Endothelial cell of umbilical vein (primary cell): ENCODE measurements at regions not wholly inside any gene's neighbourhood (a gene's known extent, or its start where the extent isn't known, plus 50 kb on each side); places are given as distances from the start of the nearest gene placed in this dataset.

Source experiments
- BruUV-seq: library from RNA; stranded (reverse); fragments of 400-500 nt; replicated peaks from 2 replicates; lab custom pipeline; 2021; lab: Mats Ljungman, UMichigan
- CTCF ChIA-PET: fragments of 300-600, 350-600 bp; sonication (Branson Sonifier 250); formaldehyde crosslinking; loops from one replicate; lab custom pipeline; 2021; ENCODE audit warnings: antibody characterized with exemption, inconsistent platforms; lab: Charles Lee
- POLR2A ChIA-PET: fragments of 300-600, 350-600 bp; sonication (Branson Sonifier 250); formaldehyde crosslinking; loops from one replicate; lab custom pipeline; 2021; ENCODE audit warnings: antibody characterized with exemption, inconsistent platforms; lab: Charles Lee
- DNase-seq: peaks from one replicate; pipeline ENCODE4 v3.0.0-alpha.2; 2011; ENCODE audit warnings: low read depth, low spot score
- FAIRE-seq: peaks from 2 replicates; lab custom pipeline; 2011; peaks lifted over from hg19 to GRCh38; lab: Jason Lieb, UNC
- H2AFZ ChIP-seq: 2 replicates; pipeline ENCODE4 v1.6.0; 2012; ENCODE audit warnings: low read depth, low read length, control low read depth, inconsistent platforms
- H3K27ac ChIP-seq: 2 replicates; pipeline ENCODE4 v1.5.1; 2011; ENCODE audit warnings: low read depth, mild to moderate bottlenecking, control low read depth, low read length, moderate library complexity; ENCODE audit not compliant: insufficient read depth
- H3K27me3 ChIP-seq, 2 experiments: 2 replicates each; pipeline versions ENCODE4 v1.6.0 to v1.6.1; 2011; ENCODE audit warnings: low read length in 2 of 2, mixed read lengths in 1 of 2; ENCODE audit not compliant: control insufficient read depth in 2 of 2, insufficient read depth in 2 of 2
- H3K36me3 ChIP-seq, 2 experiments: 2 replicates in 1 of 2; 3 replicates in 1 of 2; pipeline ENCODE4 v1.5.1; 2011; ENCODE audit warnings: low read length in 2 of 2, mild to moderate bottlenecking in 1 of 2, moderate library complexity in 1 of 2; ENCODE audit not compliant: control insufficient read depth in 2 of 2, insufficient read depth in 2 of 2; ENCODE audit errors: extremely low read depth in 1 of 2
- H3K4me1 ChIP-seq: 3 replicates; pipeline ENCODE4 v1.5.1; 2011; ENCODE audit warnings: mild to moderate bottlenecking, low read length; ENCODE audit not compliant: control insufficient read depth, insufficient read depth; ENCODE audit errors: extremely low read depth
- H3K4me2 ChIP-seq: 2 replicates; pipeline ENCODE4 v1.6.1; 2011; ENCODE audit warnings: low read length, control low read depth, mixed read lengths; ENCODE audit not compliant: insufficient read depth
- H3K4me3 ChIP-seq, 3 experiments: fragments of 200-600 bp in 1 of 3; sonication (generic), shearing (Covaris generic) in 1 of 3; replicated peaks in 1 of 3; 2 replicates each; pipeline ENCODE4 v1.5.1; 2011 to 2016; ENCODE audit warnings: control low read depth in 3 of 3, low read length in 3 of 3, mild to moderate bottlenecking in 2 of 3, inconsistent platforms in 1 of 3, low read depth in 1 of 3, moderate library complexity in 1 of 3; ENCODE audit not compliant: insufficient read depth in 1 of 3
- H3K79me2 ChIP-seq: 2 replicates; pipeline ENCODE4 v1.6.0; 2012; ENCODE audit warnings: low read length, inconsistent platforms; ENCODE audit not compliant: control insufficient read depth, insufficient read depth
- H3K9ac ChIP-seq: replicated peaks from 2 replicates; pipeline ENCODE3; 2011; ENCODE audit warnings: low read length, control low read depth; ENCODE audit not compliant: insufficient read depth; ENCODE audit errors: extremely low read depth
- H3K9me1 ChIP-seq: replicated peaks from 3 replicates; pipeline ENCODE4 v1.6.0; 2011; ENCODE audit warnings: mild to moderate bottlenecking, low read length; ENCODE audit not compliant: control insufficient read depth, insufficient read depth; ENCODE audit errors: extremely low read depth
- H3K9me3 ChIP-seq: replicated peaks from 2 replicates; pipeline ENCODE4 v1.5.1; 2012; ENCODE audit warnings: low read length, inconsistent platforms; ENCODE audit not compliant: control insufficient read depth, insufficient read depth
- H4K20me1 ChIP-seq: replicated peaks from 2 replicates; pipeline ENCODE3; 2011; ENCODE audit warnings: mild to moderate bottlenecking, low read length; ENCODE audit not compliant: control insufficient read depth, insufficient read depth; ENCODE audit errors: extremely low read depth
- EZH2 ChIP-seq: IDR thresholded peaks from 2 replicates; pipeline ENCODE4 v1.6.1; 2012; ENCODE audit warnings: borderline replicate concordance, low read depth, mild to moderate bottlenecking, moderate library complexity, low read length, inconsistent platforms; ENCODE audit not compliant: severe bottlenecking
- FOS ChIP-seq: IDR thresholded peaks from 2 replicates; pipeline ENCODE4 v1.6.1; 2011; ENCODE audit warnings: mild to moderate bottlenecking, low read length, moderate library complexity, borderline replicate concordance; ENCODE audit not compliant: insufficient read depth
- GATA2 ChIP-seq: IDR thresholded peaks from 2 replicates; pipeline ENCODE4 v1.7.0; 2011; ENCODE audit warnings: low read depth, mild to moderate bottlenecking, moderate library complexity, mixed read lengths, low read length; ENCODE audit not compliant: insufficient read length, insufficient read depth
- JUN ChIP-seq: IDR thresholded peaks from 2 replicates; pipeline ENCODE4 v1.6.1; 2011; ENCODE audit warnings: borderline replicate concordance, low read depth; ENCODE audit not compliant: insufficient read length, insufficient read depth
- MAX ChIP-seq: IDR thresholded peaks from 2 replicates; pipeline ENCODE4 v1.6.1; 2011; ENCODE audit not compliant: insufficient read depth, insufficient read length
- MYC ChIP-seq: IDR thresholded peaks from one replicate; pipeline ENCODE4 v1.6.1; 2011; ENCODE audit warnings: mild to moderate bottlenecking, low read depth, low read length
- POLR2A ChIP-seq: IDR thresholded peaks from 2 replicates; pipeline ENCODE4 v1.6.1; 2012; ENCODE audit warnings: low read depth, mild to moderate bottlenecking, control low read depth, low read length
- POLR2AphosphoS5 ChIP-seq: IDR thresholded peaks from 2 replicates; pipeline ENCODE4 v1.6.1; 2012; ENCODE audit warnings: low read depth, mild to moderate bottlenecking, control low read depth, low read length, moderate library complexity; ENCODE audit not compliant: insufficient read depth
- dilution Hi-C: fragments of 300-500 bp; cut with MboI; formaldehyde crosslinking; loops from one replicate; pipeline ENCODE4 v1.15.0; 2019; ENCODE audit warnings: low sequenced_read_pairs; ENCODE audit not compliant: extremely low pct_ligation_motif_present
- intact Hi-C: fragments of 100-400 bp; cut with micrococcal nuclease; formaldehyde crosslinking; loops from one replicate; pipeline ENCODE4 v1.10.0; 2022
- TF ChIP-seq, protein P1 (sequence below), 2 donors: IDR thresholded peaks; 1 replicate in 1 of 2; 2 replicates in 1 of 2; pipeline ENCODE4 v1.5.1; 2011; ENCODE audit warnings: low read length in 2 of 2, mild to moderate bottlenecking in 2 of 2, moderate library complexity in 2 of 2, control low read depth in 1 of 2, inconsistent platforms in 1 of 2, low read depth in 1 of 2; ENCODE audit not compliant: insufficient read depth in 1 of 2; ENCODE audit errors: extremely low read depth in 1 of 2

GRCh38 chr20:11377761-11378160 lies 539.9 kb upstream of the BTBD3 start:
- dilution Hi-C loops, result no loop called here
- Histone ChIP-seq H3K27me3 (no peaks in the 10 kb centered on the region), H3K9ac (no peak overlapping the region), H3K4me3 (no peak overlapping the region), H3K4me2 (no peak overlapping the region), H3K9me1 (no peaks in the 10 kb centered on the region), H3K79me2 (no peaks in the 10 kb centered on the region), H3K4me1 (no peaks in the 10 kb centered on the region), H3K27ac (no peak overlapping the region), H3K36me3 (no peaks in the 10 kb centered on the region), H2AFZ (no peak overlapping the region), H3K9me3 (no peaks in the 10 kb centered on the region), H4K20me1 (no peaks in the 10 kb centered on the region)
- no peak for DNase-seq
- no peak for FAIRE-seq
- POLR2A ChIA-PET, result no interaction called here
- intact Hi-C loops, result no loop called here
- CTCF ChIA-PET, result interaction anchor here (0.6 kb wide), 1 partner anchor 106 kb away, joined by 3 read pairs; no protein-coding TSS in a partner anchor
- BruUV-seq, result no TSS peak
- TF ChIP-seq MAX (no peak), JUN (no peak)

DNA sequence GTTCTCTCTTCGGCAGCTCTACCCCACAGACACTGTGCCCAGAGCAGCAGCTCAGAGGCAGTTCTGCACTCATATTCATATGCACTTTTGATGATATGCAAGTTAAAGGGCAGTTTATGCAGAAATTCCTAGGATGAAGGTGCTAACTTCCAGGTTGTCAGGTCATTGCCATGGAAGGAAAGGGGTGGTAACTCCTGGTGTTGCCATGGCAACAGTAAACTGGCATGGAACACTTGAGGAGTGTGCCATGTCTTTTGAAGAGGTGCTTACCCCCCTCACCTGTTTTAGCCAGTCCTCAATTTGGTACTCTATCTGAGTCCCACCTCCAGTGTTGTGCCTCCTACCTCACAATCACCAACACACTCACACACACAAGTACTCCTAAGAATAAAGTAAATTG lies 539.4 kb upstream of the BTBD3 start:
- H3K27ac ChIP-seq, result no peak overlapping the region
- H3K9me1 ChIP-seq, result no peaks in the 10 kb centered on the region
- no peak for FAIRE-seq
- no peak for DNase-seq
- no peaks in the 10 kb centered on the region for H3K79me2 ChIP-seq
- no peaks in the 10 kb centered on the region for H3K27me3 ChIP-seq
- no peaks in the 10 kb centered on the region for H4K20me1 ChIP-seq
- ChIA-PET POLR2A (no interaction called here), CTCF (no interaction called here)
- dilution Hi-C loops, result no loop called here
- H2AFZ ChIP-seq, result no peak overlapping the region
- H3K9me3 ChIP-seq, result no peaks in the 10 kb centered on the region
- BruUV-seq, result no TSS peak
- H3K9ac ChIP-seq, result no peak overlapping the region
- H3K36me3 ChIP-seq, result no peaks in the 10 kb centered on the region
- H3K4me1 ChIP-seq, result no peaks in the 10 kb centered on the region
- intact Hi-C loops, result no loop called here
- no peak overlapping the region for H3K4me2 ChIP-seq
- no peak for TF ChIP-seq POLR2AphosphoS5
- no peak for TF ChIP-seq MYC
- no peak for TF ChIP-seq POLR2A
- no peak for TF ChIP-seq GATA2
- no peak for TF ChIP-seq FOS
- TF ChIP-seq JUN, result no peak
- no peak for TF ChIP-seq EZH2
- TF ChIP-seq, protein P1, sequence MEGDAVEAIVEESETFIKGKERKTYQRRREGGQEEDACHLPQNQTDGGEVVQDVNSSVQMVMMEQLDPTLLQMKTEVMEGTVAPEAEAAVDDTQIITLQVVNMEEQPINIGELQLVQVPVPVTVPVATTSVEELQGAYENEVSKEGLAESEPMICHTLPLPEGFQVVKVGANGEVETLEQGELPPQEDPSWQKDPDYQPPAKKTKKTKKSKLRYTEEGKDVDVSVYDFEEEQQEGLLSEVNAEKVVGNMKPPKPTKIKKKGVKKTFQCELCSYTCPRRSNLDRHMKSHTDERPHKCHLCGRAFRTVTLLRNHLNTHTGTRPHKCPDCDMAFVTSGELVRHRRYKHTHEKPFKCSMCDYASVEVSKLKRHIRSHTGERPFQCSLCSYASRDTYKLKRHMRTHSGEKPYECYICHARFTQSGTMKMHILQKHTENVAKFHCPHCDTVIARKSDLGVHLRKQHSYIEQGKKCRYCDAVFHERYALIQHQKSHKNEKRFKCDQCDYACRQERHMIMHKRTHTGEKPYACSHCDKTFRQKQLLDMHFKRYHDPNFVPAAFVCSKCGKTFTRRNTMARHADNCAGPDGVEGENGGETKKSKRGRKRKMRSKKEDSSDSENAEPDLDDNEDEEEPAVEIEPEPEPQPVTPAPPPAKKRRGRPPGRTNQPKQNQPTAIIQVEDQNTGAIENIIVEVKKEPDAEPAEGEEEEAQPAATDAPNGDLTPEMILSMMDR (IDR thresholded peaks at IDR 0.05; ENCODE audit: extremely low read depth in 1 of 2, insufficient read depth in 1 of 2, low read depth in 1 of 2, low read length in 2 of 2), result no peak
- TF ChIP-seq MAX, result no peak
- no peak overlapping the region for H3K4me3 ChIP-seq
